Activated B cell treated with CpG ODN at 0.5 μM for 24 hours (primary cell): ENCODE measurements at regions not wholly inside any gene's neighbourhood (a gene's known extent, or its start where the extent isn't known, plus 50 kb on each side); places are given as distances from the start of the nearest gene placed in this dataset.

Source experiments
- ATAC-seq: fragments of 200-7000 bp; cut with Tn5 transposase; one replicate; pipeline ENCODE4 v1.10.0; 2021; ENCODE audit warnings: low read depth, mild to moderate bottlenecking, moderate library complexity
- CTCF ChIA-PET: fragments of 350-600 bp; sonication (Branson Sonifier 250); formaldehyde crosslinking; loops from one replicate; lab custom pipeline; 2021; ENCODE audit warnings: antibody characterized with exemption; lab: Charles Lee
- POLR2A ChIA-PET: fragments of 350-600 bp; sonication (Branson Sonifier 250); formaldehyde crosslinking; loops from one replicate; lab custom pipeline; 2021; ENCODE audit warnings: antibody characterized with exemption; lab: Charles Lee
- DNase-seq: peaks from one replicate; pipeline ENCODE4 v3.0.0; 2022
- H3K27ac Mint-ChIP-seq: one replicate; pipeline ENCODE4 v1.8.0; 2020; ENCODE audit warnings: mixed read lengths
- H3K27me3 Mint-ChIP-seq: one replicate; pipeline ENCODE4 v1.8.0; 2021; ENCODE audit warnings: mixed read lengths
- H3K36me3 Mint-ChIP-seq: one replicate; pipeline ENCODE4 v1.8.0; 2021; ENCODE audit warnings: low read depth, mixed read lengths
- H3K4me1 Mint-ChIP-seq: one replicate; pipeline ENCODE4 v1.8.0; 2021; ENCODE audit warnings: mixed read lengths
- H3K4me3 Mint-ChIP-seq: one replicate; pipeline ENCODE4 v1.8.0; 2020; ENCODE audit warnings: mild to moderate bottlenecking, mixed read lengths
- H3K9me3 Mint-ChIP-seq: one replicate; pipeline ENCODE4 v1.8.0; 2020; ENCODE audit warnings: mixed read lengths
- CTCF ChIP-seq: fragments of 200-600 bp; IDR thresholded peaks from one replicate; pipeline ENCODE4 v1.8.0; 2022; ENCODE audit warnings: antibody characterized with exemption, mild to moderate bottlenecking
- intact Hi-C: fragments of 100-400 bp; cut with micrococcal nuclease; formaldehyde crosslinking; loops from one replicate; pipeline ENCODE4 v1.15.1; 2024

- ATAC-seq, result no peak
- H3K36me3 Mint-ChIP-seq, result no peaks in the 10 kb centered on the region
- no peak overlapping the region for H3K27ac Mint-ChIP-seq
- no peak overlapping the region for H3K4me3 Mint-ChIP-seq
- intact Hi-C loops, result no loop called here
- no peak for TF ChIP-seq CTCF
- H3K27me3 Mint-ChIP-seq, result no peaks in the 10 kb centered on the region
- DNase-seq, result no peak
- POLR2A ChIA-PET, result no interaction called here
- no peaks in the 10 kb centered on the region for H3K9me3 Mint-ChIP-seq
- no peaks in the 10 kb centered on the region for H3K4me1 Mint-ChIP-seq
- CTCF ChIA-PET, result no interaction called here
Measured at GRCh38 chr11:25899617-25900160, 432.2 kb upstream of the ANO3 start.

- ChIA-PET CTCF (no interaction called here), POLR2A (no interaction called here)
- Mint-ChIP-seq H3K9me3 (no peaks in the 10 kb centered on the region), H3K27ac (no peak overlapping the region), H3K4me1 (no peaks in the 10 kb centered on the region), H3K4me3 (no peak overlapping the region), H3K36me3 (no peaks in the 10 kb centered on the region), H3K27me3 (no peaks in the 10 kb centered on the region)
- DNase-seq (no peak), ATAC-seq (no peak)
- intact Hi-C loops, result no loop called here
- TF ChIP-seq CTCF, result no peak
Measured at GRCh38 chr11:25900814-25901213, 431.1 kb upstream of the ANO3 start.

GRCh38 chr11:25901415-25901814 is 430.5 kb upstream of the ANO3 start:
- TF ChIP-seq CTCF, result no peak
- H3K9me3 Mint-ChIP-seq, result no peaks in the 10 kb centered on the region
- POLR2A ChIA-PET, result no interaction called here
- H3K4me3 Mint-ChIP-seq, result no peak overlapping the region
- no peaks in the 10 kb centered on the region for H3K36me3 Mint-ChIP-seq
- H3K27me3 Mint-ChIP-seq, result no peaks in the 10 kb centered on the region
- H3K27ac Mint-ChIP-seq, result no peak overlapping the region
- intact Hi-C loops, result no loop called here
- H3K4me1 Mint-ChIP-seq, result no peaks in the 10 kb centered on the region
- DNase-seq, result no peak
- CTCF ChIA-PET, result no interaction called here
- no peak for ATAC-seq

GRCh38 chr11:25902476-25902875 is 429.5 kb upstream of the ANO3 start:
- no peak overlapping the region for H3K4me3 Mint-ChIP-seq
- no peaks in the 10 kb centered on the region for H3K9me3 Mint-ChIP-seq
- CTCF ChIA-PET, result no interaction called here

GRCh38 chr11:25908726-25909125 is 423.2 kb upstream of the ANO3 start:
- no peaks in the 10 kb centered on the region for H3K27me3 Mint-ChIP-seq
- no peaks in the 10 kb centered on the region for H3K36me3 Mint-ChIP-seq
- ATAC-seq, result no peak
- H3K4me1 Mint-ChIP-seq, result no peaks in the 10 kb centered on the region
- no peaks in the 10 kb centered on the region for H3K9me3 Mint-ChIP-seq
- ChIA-PET POLR2A (no interaction called here), CTCF (no interaction called here)
- TF ChIP-seq CTCF, result no peak
- intact Hi-C loops, result no loop called here
- no peak overlapping the region for H3K27ac Mint-ChIP-seq
- DNase-seq, result no peak
- no peak overlapping the region for H3K4me3 Mint-ChIP-seq

More at GRCh38 chr11:25902476-25902875, 429.5 kb upstream of the ANO3 start:
- ATAC-seq, result no peak
- intact Hi-C loops, result no loop called here
- POLR2A ChIA-PET, result no interaction called here
- TF ChIP-seq CTCF, result no peak
- Mint-ChIP-seq H3K27me3 (no peaks in the 10 kb centered on the region), H3K27ac (no peak overlapping the region), H3K4me1 (no peaks in the 10 kb centered on the region), H3K36me3 (no peaks in the 10 kb centered on the region)
- no peak for DNase-seq
